ENCODE measurements at regions not wholly inside any gene's neighbourhood (a gene's known extent, or its start where the extent isn't known, plus 50 kb on each side); places are given as distances from the start of the nearest gene placed in this dataset.
A peak's percentile ranks its signal among the peaks of the same experiment; 100 is the strongest.

GRCh38 chr1:101522486-101522885 is 285.7 kb downstream of the S1PR1 start:
- Histone ChIP-seq H3K27ac (ENCODE audit: low read depth, low read length) (no peak overlapping the region), H3K4me1 (ENCODE audit: insufficient read depth, low read length) (no peaks in the 10 kb centered on the region), H3K9me3 (ENCODE audit: low read depth, low read length) (no peaks in the 10 kb centered on the region), H3K79me2 (ENCODE audit: insufficient read depth, low read length) (no peaks in the 10 kb centered on the region), H3K27me3 (ENCODE audit: insufficient read depth, low read length) (no peaks in the 10 kb centered on the region), H2AFZ (ENCODE audit: low read length) (no peak overlapping the region), H3K4me2 (ENCODE audit: insufficient read depth, low read length) (no peak overlapping the region), H3K4me3 (ENCODE audit: insufficient read depth, low read length) (no peak overlapping the region), H3K36me3 (ENCODE audit: insufficient read depth, low read length) (no peaks in the 10 kb centered on the region), H4K20me1 (ENCODE audit: insufficient read depth, low read length) (no peaks in the 10 kb centered on the region)
- no peak for TF ChIP-seq CTCF (IDR thresholded peaks at IDR 0.05; ENCODE audit: extremely low read depth, low read depth, low read length)
- DNase-seq (ENCODE audit: insufficient read length, low spot score, missing footprints): no peak

- H4K20me1 ChIP-seq (ENCODE audit: insufficient read depth, low read length): no peaks in the 10 kb centered on the region
- no peaks in the 10 kb centered on the region for H3K27me3 ChIP-seq (ENCODE audit: insufficient read depth, low read length)
- H3K27ac ChIP-seq (ENCODE audit: low read depth, low read length): no peak overlapping the region
- H3K79me2 ChIP-seq (ENCODE audit: insufficient read depth, low read length): no peaks in the 10 kb centered on the region
- no peak overlapping the region for H3K4me2 ChIP-seq (ENCODE audit: insufficient read depth, low read length)
- H3K9me3 ChIP-seq (ENCODE audit: low read depth, low read length): no peaks in the 10 kb centered on the region
- no peak overlapping the region for H3K4me3 ChIP-seq (ENCODE audit: insufficient read depth, low read length)
- peak overlapping the region; percentile 41 for H2AFZ ChIP-seq (ENCODE audit: low read length)
- H3K36me3 ChIP-seq (ENCODE audit: insufficient read depth, low read length): no peaks in the 10 kb centered on the region
- no peak for DNase-seq (ENCODE audit: insufficient read length, low spot score, missing footprints)
- H3K4me1 ChIP-seq (ENCODE audit: insufficient read depth, low read length): no peaks in the 10 kb centered on the region
- no peak for TF ChIP-seq CTCF (IDR thresholded peaks at IDR 0.05; ENCODE audit: extremely low read depth, low read depth, low read length)
These were observed 290.0 kb downstream of the S1PR1 start for GRCh38 chr1:101526813-101527212.

DNA sequence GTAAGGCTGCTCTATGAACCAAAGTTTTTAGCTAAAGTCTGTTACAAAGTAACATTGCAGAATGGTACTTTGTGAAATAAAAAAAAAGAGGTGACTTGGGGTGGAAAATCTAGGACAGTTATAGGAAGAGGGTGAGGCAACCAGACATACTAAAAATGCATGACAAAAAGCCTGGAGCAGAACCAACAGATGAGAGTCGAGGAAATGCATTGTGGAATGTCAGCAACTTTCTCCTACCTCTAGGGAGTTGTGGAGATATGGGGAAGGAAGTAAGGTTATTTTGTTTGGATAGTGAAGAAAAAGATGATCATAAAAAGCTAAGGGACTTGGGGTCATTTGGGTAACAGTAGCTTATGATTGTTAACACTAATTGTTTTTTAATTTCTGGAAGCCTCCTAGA is 295.6 kb downstream of the S1PR1 start:
- Histone ChIP-seq H3K27ac (ENCODE audit: low read depth, low read length) (no peak overlapping the region), H3K4me1 (ENCODE audit: insufficient read depth, low read length) (no peaks in the 10 kb centered on the region), H2AFZ (ENCODE audit: low read length) (no peak overlapping the region), H4K20me1 (ENCODE audit: insufficient read depth, low read length) (no peaks in the 10 kb centered on the region), H3K9me3 (ENCODE audit: low read depth, low read length) (no peaks in the 10 kb centered on the region), H3K4me2 (ENCODE audit: insufficient read depth, low read length) (no peak overlapping the region), H3K4me3 (ENCODE audit: insufficient read depth, low read length) (no peak overlapping the region), H3K27me3 (ENCODE audit: insufficient read depth, low read length) (no peaks in the 10 kb centered on the region), H3K36me3 (ENCODE audit: insufficient read depth, low read length) (no peaks in the 10 kb centered on the region), H3K79me2 (ENCODE audit: insufficient read depth, low read length) (no peaks in the 10 kb centered on the region)
- TF ChIP-seq CTCF (IDR thresholded peaks at IDR 0.05; ENCODE audit: extremely low read depth, low read depth, low read length): no peak
- no peak for DNase-seq (ENCODE audit: insufficient read length, low spot score, missing footprints)

DNA sequence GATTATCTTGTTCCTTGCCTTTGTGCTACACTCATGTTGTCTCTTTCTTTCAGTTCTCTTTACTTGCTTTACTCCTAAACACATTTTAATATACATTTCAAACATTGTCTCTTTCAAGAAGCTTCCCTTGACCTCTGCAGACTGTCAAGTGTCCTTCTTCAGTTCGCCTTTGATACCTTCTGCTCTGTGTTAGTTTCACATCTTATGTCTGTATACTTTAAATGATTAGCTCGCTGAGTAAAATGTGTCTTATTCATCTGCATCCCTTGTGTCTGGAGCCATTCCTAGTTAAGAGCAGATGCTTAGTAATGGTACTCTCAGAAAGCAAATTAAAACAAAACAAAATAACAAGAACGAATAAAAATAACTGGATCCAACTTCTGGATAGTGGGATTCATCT is 303.3 kb downstream of the S1PR1 start:
- H3K27ac ChIP-seq (ENCODE audit: low read depth, low read length): no peak overlapping the region
- no peaks in the 10 kb centered on the region for H4K20me1 ChIP-seq (ENCODE audit: insufficient read depth, low read length)
- no peaks in the 10 kb centered on the region for H3K9me3 ChIP-seq (ENCODE audit: low read depth, low read length)
- TF ChIP-seq CTCF (IDR thresholded peaks at IDR 0.05; ENCODE audit: extremely low read depth, low read depth, low read length): no peak
- H3K79me2 ChIP-seq (ENCODE audit: insufficient read depth, low read length): no peaks in the 10 kb centered on the region
- no peak overlapping the region for H3K4me2 ChIP-seq (ENCODE audit: insufficient read depth, low read length)
- DNase-seq (ENCODE audit: insufficient read length, low spot score, missing footprints): no peak
- no peak overlapping the region for H2AFZ ChIP-seq (ENCODE audit: low read length)
- H3K36me3 ChIP-seq (ENCODE audit: insufficient read depth, low read length): no peaks in the 10 kb centered on the region
- no peak overlapping the region for H3K4me3 ChIP-seq (ENCODE audit: insufficient read depth, low read length)
- no peaks in the 10 kb centered on the region for H3K4me1 ChIP-seq (ENCODE audit: insufficient read depth, low read length)
- no peaks in the 10 kb centered on the region for H3K27me3 ChIP-seq (ENCODE audit: insufficient read depth, low read length)
